ENCODE measurements at regions not wholly inside any gene's neighbourhood (a gene's known extent, or its start where the extent isn't known, plus 50 kb on each side); places are given as distances from the start of the nearest gene placed in this dataset.

- TF ChIP-seq CTCF (IDR thresholded peaks at IDR 0.05) = no peak
- TF ChIP-seq POLR2A (IDR thresholded peaks at IDR 0.05) = no peak
Measured at GRCh38 chr4:84032372-84032771, 466.7 kb downstream of the NKX6-1 start.
